ENCODE measurements at regions not wholly inside any gene's neighbourhood (a gene's known extent, or its start where the extent isn't known, plus 50 kb on each side); places are given as distances from the start of the nearest gene placed in this dataset.

- no peak overlapping the region for H3K27ac ChIP-seq
- H3K4me3 ChIP-seq, result no peak overlapping the region
Observed at GRCh38 chr17:73749337-73749823, 105.1 kb upstream of the SDK2 start.

GRCh38 chr17:73749928-73750605 is 105.8 kb upstream of the SDK2 start:
- H3K4me3 ChIP-seq, result no peak overlapping the region
- no peak overlapping the region for H3K27ac ChIP-seq

GRCh38 chr17:73750975-73751374 is 106.7 kb upstream of the SDK2 start:
- Histone ChIP-seq H3K27ac (no peak overlapping the region), H3K4me3 (no peak overlapping the region)

DNA sequence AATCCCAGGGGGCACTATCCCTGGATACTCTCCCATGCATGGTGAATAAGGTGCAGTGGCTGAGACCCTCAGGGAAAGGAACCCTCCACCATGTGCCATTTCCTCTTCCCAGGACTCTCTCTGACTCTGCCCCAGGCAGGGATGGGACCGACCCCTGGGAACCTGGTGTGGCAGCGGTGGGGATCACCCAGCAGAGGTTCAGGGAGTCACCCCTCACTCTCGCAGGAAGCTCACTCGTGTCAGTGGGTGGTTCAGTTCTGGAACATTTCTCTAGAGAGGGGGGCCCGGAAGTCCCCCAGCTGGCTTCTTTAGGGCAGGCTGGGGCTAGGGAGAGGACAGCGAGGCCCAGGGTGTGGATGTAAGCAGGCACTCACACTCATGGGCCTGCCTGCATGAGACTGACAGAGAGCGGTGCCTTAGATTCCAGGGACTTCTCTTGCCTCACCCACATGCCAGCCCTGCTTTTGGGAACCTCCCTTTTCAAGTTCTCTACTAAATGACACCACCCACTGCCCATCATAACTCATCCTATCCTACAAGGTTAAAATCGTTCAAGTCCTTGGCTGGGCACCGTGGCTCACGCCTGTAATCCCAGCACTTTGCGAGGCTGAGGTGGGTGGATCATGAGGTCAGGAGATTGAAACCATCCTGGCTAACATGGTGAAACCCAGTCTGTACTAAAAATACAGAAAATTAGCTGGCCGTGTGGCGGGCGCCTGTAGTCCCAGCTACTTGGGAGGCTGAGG is 109.7 kb upstream of the SDK2 start:
- no peak overlapping the region for H3K4me3 ChIP-seq
- no peak overlapping the region for H3K27ac ChIP-seq

- Histone ChIP-seq H3K27ac (no peak overlapping the region), H3K4me3 (no peak overlapping the region)
Observed at GRCh38 chr17:73754886-73755400, 110.7 kb upstream of the SDK2 start.

DNA sequence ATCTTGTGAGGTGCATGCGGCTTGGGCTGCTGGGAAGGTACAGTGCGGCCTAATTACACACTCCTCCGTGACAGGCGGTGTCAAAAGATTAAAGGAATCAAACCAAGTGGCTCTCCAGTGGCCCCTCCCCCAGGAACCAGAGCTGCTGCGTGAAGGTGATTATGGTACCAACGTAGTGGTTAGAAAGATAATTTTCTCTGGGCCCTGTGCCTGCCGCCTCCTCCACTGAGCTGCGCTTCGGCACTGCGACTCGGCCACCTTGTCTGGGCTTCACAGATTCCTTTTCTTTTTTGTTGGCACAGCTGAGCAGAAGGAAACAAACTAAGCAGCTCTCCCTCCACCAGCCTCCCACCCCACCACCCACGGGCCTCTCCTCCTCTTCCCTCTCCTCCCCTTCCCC is 113.2 kb upstream of the SDK2 start:
- H3K27ac ChIP-seq, result no peak overlapping the region
- no peak overlapping the region for H3K4me3 ChIP-seq

DNA sequence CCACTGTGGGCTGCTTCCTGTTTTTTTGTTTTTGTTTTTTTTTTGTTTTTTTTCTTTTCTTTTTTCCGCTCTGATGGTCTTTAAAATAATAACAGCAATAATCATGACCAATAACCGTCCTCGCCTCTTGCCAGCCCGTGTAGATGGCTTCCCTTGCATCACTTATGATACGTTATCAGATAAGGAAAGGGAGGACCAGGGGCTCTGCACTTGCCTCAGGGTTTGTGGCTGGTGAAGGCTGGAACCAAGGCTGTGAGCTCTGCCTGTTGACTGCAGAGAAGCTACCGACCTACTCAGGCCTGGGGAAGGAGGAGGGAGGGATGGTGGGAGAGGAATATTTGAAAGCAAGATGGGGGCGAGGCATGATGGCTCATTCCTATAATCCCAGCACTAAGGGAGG is 114.0 kb upstream of the SDK2 start:
- H3K27ac ChIP-seq, result no peak overlapping the region
- H3K4me3 ChIP-seq, result no peak overlapping the region

DNA sequence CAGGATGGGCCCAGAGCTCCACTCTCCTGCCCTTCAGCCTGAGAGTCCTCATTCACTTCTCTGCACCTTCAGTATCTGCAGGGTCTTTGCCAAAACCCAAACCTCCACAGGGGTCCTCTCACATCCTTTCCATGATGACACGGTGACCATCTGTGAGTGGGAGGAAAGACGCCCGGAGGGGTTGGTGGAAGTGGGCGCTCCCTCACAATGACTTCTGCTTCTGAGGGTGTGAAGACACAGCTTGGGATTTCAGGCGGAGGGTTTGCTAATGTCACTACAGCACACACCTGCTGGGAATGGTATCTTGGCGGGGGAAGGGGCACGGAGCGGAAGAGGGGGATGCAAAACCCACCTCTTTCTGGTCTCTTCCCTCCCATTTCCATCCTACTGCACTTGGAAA is 115.1 kb upstream of the SDK2 start:
- H3K27ac ChIP-seq, result no peak overlapping the region

GRCh38 chr17:73759734-73760438 is 115.6 kb upstream of the SDK2 start:
- H3K4me3 ChIP-seq, result no peak overlapping the region
- H3K27ac ChIP-seq, result no peak overlapping the region

More for the DNA sequence above, 115.1 kb upstream of the SDK2 start:
- no peak overlapping the region for H3K4me3 ChIP-seq

DNA sequence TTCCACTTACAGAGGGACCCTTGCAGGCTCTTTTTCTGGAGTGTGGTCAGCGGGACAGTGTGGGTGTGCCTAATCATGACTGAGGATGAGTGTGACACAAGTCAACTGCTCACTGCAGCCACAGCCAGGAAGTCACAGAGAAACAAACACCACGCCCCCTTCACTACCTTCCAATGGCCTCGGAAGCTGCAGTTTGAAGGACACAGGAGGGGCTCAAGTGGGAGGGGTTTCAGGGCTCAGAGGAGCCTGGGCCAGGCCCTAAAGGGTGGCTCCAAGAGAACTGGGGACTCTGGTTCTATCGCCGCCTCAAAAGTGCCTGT is 116.2 kb upstream of the SDK2 start:
- Histone ChIP-seq H3K4me3 (no peak overlapping the region), H3K27ac (no peak overlapping the region)

- Histone ChIP-seq H3K27ac (no peak overlapping the region), H3K4me3 (no peak overlapping the region)
Observed at GRCh38 chr17:73765824-73766563, 121.7 kb upstream of the SDK2 start.

- H3K27ac ChIP-seq, result no peak overlapping the region
- no peak overlapping the region for H3K4me3 ChIP-seq
Observed at GRCh38 chr17:73767696-73768095, 123.5 kb upstream of the SDK2 start.

- no peak overlapping the region for H3K4me3 ChIP-seq
Observed at GRCh38 chr17:73768691-73769090, 124.4 kb upstream of the SDK2 start.

GRCh38 chr17:73769479-73769878 is 125.2 kb upstream of the SDK2 start:
- H3K27ac ChIP-seq, result no peak overlapping the region
- no peak overlapping the region for H3K4me3 ChIP-seq

More at GRCh38 chr17:73768691-73769090, 124.4 kb upstream of the SDK2 start:
- no peak overlapping the region for H3K27ac ChIP-seq

GRCh38 chr17:73770115-73770848 is 126.0 kb upstream of the SDK2 start:
- H3K27ac ChIP-seq, result no peak overlapping the region
- H3K4me3 ChIP-seq, result no peak overlapping the region

DNA sequence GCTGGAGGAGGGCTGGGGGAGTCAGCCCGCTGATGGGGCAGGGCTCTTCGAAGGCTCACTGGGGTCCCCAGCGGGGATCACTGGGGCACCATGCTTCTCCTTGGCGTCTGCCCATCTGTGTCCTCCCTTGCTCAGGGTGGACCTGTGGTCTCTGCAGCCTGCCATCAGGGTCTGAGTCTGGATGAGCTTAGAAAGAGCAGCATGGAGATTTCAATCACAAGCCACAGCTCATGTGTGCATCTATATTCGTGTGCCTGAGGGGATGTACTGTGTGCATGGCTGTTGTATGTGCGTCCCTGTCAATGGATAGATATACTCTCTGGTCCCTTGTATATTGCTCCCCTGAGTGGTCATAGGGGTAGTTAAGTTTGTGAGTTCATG is 126.6 kb upstream of the SDK2 start:
- Histone ChIP-seq H3K27ac (no peak overlapping the region), H3K4me3 (no peak overlapping the region)

DNA sequence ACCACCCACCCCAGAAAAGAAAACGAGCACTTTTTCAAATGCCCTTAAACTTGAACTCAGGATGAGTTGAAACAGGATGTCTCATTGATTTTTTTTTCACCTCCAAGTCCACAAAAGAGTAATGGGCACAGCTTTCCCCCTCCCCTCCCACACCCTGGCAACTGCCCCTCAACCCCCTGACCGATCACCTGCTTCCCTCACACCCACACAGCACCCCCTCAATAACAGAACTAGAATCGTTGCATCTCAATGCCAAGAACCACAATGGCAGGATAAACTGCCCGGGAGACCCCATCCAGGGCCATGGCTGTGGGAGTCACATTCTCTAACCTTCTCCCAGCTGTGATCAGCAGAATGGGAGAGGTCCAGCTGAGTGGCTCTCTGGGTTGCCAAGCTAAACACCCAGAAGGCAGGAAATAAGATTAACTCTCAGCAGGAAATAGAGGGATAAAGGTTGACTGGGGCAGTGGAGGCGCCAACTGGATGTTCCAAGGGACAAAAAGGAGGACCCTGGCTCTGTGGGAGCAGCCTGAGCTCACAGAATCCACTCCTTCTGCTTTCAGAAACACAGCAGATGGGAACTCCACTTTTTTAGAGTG is 128.0 kb upstream of the SDK2 start:
- Histone ChIP-seq H3K27ac (no peak overlapping the region), H3K4me3 (no peak overlapping the region)

DNA sequence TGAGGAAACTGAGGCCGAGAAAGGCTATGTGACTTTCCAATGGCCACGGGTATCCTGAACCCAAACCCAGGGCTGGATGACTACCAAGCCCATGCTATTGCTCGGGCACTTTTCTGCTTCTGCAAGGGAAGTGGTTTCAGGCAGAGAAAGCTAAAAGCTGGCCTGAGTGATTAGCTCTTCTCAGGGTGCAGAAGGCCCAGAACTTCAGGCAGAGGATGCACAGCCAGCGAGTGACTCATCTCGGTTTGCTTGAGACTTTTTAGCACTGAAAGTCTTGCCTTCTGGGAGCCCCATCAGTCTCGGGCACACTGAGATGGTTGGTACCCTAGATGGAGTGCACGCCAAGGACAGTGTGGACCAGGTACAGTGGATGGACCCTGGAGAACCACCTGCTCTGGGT is 129.5 kb upstream of the SDK2 start:
- Histone ChIP-seq H3K27ac (no peak overlapping the region), H3K4me3 (no peak overlapping the region)

DNA sequence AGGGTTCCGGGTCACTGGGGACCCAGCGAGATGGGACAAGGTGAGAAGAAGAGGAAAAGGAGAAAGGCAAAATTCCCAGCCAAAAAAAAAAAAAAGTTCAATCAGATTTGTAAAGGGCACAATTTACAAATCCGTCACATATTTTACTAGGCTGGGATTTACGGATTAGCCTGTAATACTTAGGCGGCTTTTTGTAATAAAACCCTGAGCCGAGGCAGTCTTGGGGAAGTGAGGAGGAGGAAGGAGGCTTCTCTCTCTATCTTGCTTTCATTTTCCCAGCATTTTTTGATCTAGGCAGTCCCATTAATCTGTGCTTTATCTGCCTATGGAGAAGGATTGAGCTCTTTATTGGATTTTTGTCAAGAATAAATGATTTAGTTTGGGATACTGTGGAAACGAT is 130.6 kb upstream of the SDK2 start:
- Histone ChIP-seq H3K27ac (no peak overlapping the region), H3K4me3 (no peak overlapping the region)

All from skin epidermis (tissue), 12 donors.